DOHH2 (cell line): ENCODE measurements at regions not wholly inside any gene's neighbourhood (a gene's known extent, or its start where the extent isn't known, plus 50 kb on each side); places are given as distances from the start of the nearest gene placed in this dataset.

Experiments used
- EZH2phosphoT487 ChIP-seq: fragments of 200-600 bp; sonication (generic); IDR thresholded peaks from 2 replicates; pipeline ENCODE4 v1.6.1; 2017; ENCODE audit warnings: borderline replicate concordance, mild to moderate bottlenecking, antibody characterized with exemption, low read length, moderate library complexity, mixed read lengths
- TF ChIP-seq, protein P1 (sequence below): fragments of 200-600 bp; sonication (generic); IDR thresholded peaks from one replicate; pipeline ENCODE4 v1.5.1; 2014; ENCODE audit warnings: antibody characterized with exemption, mild to moderate bottlenecking, low read depth, low read length; ENCODE audit not compliant: poor library complexity, severe bottlenecking

- TF ChIP-seq, protein P1, sequence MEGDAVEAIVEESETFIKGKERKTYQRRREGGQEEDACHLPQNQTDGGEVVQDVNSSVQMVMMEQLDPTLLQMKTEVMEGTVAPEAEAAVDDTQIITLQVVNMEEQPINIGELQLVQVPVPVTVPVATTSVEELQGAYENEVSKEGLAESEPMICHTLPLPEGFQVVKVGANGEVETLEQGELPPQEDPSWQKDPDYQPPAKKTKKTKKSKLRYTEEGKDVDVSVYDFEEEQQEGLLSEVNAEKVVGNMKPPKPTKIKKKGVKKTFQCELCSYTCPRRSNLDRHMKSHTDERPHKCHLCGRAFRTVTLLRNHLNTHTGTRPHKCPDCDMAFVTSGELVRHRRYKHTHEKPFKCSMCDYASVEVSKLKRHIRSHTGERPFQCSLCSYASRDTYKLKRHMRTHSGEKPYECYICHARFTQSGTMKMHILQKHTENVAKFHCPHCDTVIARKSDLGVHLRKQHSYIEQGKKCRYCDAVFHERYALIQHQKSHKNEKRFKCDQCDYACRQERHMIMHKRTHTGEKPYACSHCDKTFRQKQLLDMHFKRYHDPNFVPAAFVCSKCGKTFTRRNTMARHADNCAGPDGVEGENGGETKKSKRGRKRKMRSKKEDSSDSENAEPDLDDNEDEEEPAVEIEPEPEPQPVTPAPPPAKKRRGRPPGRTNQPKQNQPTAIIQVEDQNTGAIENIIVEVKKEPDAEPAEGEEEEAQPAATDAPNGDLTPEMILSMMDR, result no peak
- TF ChIP-seq EZH2phosphoT487, result no peak
Observed at GRCh38 chr13:86491121-86491520, 691.9 kb upstream of the SLITRK6 start.
